GM13976 (cell line): ENCODE measurements at regions not wholly inside any gene's neighbourhood (a gene's known extent, or its start where the extent isn't known, plus 50 kb on each side); places are given as distances from the start of the nearest gene placed in this dataset.

Experiments used
- DNase-seq: peaks from one replicate; pipeline ENCODE4 v3.0.0; 2012; ENCODE audit warnings: low spot score
- in situ Hi-C: fragments of 300-500 bp; cut with MboI; formaldehyde crosslinking; loops from one replicate; pipeline ENCODE4 v1.12.0; 2022; ENCODE audit warnings: low sequenced_read_pairs, mixed read lengths, inconsistent platforms; ENCODE audit not compliant: unreplicated experiment
- TF ChIP-seq, protein P1 (sequence below): IDR thresholded peaks from 2 replicates; pipeline ENCODE4 v1.5.1; 2012; ENCODE audit warnings: borderline replicate concordance, mild to moderate bottlenecking; ENCODE audit not compliant: insufficient read depth; ENCODE audit errors: extremely low read depth, missing control alignments, control extremely low read depth

DNA sequence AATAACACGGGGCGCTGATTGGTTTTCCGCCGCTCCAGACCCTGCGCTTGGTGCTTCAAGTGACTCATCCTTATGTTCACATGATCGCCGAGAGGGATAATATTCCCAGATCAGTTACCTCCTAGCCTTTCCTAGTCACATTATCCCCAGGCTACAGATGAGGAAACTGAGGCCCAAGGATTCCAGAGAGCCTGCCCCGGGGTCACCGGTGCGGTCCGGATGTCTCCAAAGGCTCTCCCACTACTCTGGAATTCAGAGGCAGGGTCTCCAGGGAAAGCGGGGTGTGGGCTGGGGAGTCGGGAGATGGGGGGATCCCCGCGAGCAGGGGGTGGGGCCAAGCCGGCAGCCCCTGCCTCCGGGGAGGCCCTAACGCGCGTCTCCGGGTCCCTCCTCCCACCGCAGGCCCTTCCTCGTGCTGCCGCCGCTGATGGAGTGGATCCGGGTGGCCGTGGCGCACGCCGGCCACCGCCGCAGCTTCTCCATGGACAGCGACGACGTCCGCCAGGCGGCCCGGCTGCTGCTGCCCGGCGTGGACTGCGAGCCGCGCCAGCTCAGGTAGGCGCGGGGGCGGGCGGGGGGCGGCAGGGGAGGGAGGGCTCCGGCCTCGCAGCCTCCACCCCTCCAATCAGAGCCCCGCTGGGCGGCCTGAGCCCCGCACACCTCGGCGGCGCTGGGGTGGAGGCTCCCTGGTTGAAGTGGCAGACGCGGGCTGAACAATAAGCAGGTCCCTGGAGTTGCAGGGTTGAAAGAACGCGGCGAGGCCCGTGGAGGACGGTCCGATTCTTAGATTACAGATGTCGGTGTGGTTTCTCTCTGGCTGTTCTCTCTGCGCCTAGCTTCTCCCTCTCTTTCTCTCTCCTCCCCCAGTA, 104.6 kb upstream of the PWP1 start:
- DNase-seq = no peak
- TF ChIP-seq, protein P1, sequence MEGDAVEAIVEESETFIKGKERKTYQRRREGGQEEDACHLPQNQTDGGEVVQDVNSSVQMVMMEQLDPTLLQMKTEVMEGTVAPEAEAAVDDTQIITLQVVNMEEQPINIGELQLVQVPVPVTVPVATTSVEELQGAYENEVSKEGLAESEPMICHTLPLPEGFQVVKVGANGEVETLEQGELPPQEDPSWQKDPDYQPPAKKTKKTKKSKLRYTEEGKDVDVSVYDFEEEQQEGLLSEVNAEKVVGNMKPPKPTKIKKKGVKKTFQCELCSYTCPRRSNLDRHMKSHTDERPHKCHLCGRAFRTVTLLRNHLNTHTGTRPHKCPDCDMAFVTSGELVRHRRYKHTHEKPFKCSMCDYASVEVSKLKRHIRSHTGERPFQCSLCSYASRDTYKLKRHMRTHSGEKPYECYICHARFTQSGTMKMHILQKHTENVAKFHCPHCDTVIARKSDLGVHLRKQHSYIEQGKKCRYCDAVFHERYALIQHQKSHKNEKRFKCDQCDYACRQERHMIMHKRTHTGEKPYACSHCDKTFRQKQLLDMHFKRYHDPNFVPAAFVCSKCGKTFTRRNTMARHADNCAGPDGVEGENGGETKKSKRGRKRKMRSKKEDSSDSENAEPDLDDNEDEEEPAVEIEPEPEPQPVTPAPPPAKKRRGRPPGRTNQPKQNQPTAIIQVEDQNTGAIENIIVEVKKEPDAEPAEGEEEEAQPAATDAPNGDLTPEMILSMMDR = no peak
- in situ Hi-C loops = no loop called here

DNA sequence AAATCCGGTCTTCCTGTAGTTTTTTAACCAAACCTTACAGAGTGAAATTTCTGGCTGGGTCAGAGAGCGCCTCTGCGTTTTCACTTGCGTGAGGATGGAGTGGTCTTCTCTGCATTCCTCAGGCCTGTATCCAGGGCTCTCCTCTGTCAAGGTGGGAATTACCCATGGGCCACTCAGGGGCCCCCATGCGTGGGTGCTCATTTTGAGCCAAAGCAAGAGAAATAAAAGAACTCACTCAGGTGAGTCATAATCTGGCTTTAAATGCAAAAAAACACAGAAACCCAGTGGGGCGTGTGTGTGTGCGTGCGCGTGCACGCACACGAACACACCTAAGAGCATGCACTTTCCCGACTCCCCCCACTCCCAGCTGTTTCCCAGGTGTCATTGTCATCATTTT, 104.0 kb upstream of the PWP1 start:
- DNase-seq = no peak
- in situ Hi-C loops = no loop called here
- TF ChIP-seq, protein P1 = no peak

DNA sequence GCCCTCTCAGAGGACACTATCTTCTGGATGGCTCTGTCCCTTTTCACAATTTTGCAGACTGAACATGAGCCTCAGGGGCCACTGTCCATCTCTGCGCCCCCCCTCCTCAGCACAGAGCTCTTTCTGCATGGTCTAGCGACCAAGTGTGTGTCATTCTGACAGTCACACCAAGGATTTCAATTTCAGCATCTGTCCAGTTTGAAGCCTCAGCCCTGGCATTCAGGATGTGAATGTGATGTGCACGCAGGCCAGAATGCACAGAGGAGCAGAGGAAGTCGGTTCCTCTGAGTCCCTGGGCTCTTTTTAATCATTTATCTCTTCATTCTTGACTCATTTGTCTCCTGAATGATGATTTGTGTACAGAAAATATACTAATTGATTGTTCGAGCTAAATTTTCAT, 102.0 kb upstream of the PWP1 start:
- TF ChIP-seq, protein P1 = no peak
- in situ Hi-C loops = no loop called here
- DNase-seq = no peak

DNA sequence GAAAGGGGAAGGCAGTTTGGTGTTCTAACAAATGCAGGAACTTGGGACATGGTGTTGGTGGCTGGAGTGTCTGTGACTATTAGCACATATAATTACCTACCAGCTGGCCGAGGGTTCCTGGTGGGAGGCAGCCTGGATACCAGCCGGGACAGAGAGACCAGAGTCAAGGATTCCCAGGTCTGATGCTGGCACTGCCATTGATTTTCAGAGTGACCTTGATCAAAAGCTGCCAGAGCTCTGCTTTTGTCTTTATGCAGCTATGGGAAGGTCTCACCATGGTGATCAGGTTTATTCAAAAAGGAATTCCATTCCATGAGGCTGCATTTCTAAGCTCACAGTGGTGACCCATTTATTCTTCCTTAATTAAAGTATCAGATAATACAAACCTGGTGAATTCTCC, 101.0 kb upstream of the PWP1 start:
- TF ChIP-seq, protein P1 = no peak
- in situ Hi-C loops = no loop called here
- DNase-seq = no peak

DNA sequence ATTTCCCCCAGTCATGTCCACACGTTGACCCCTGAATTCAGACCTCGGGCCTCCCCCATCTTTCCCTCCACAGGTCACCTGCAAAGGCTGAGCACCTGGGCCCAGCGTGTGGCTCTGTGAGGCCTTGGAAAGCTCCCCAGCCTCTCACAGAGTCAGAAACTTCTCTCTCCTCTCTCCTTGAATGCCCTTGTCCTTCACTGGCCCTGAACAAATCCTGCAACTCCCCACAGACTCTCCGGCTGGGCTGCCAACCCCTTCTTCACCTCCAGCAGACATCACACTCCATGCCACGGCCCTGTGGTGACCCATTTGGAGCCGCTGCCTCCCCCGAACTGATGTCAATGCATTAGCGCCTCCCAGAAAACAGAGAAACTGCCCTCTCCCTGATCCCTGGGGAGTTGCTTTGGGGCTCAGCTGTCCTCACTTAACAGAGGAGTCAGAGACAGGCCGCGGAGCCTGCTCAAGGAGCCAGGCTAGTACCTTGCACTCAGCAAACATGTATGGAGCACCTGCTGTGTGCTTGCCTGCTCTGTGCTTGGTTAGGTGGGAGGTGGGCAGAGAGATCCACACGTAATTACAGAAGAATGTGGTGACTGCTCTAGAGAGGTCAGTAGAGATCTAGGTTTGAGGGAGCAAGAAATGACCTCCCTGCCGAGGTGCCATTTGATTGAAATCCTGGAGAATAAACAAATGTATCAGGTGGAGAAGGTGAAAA, 99.2 kb upstream of the PWP1 start:
- in situ Hi-C loops = no loop called here
- TF ChIP-seq, protein P1 = no peak
- DNase-seq = no peak

DNA sequence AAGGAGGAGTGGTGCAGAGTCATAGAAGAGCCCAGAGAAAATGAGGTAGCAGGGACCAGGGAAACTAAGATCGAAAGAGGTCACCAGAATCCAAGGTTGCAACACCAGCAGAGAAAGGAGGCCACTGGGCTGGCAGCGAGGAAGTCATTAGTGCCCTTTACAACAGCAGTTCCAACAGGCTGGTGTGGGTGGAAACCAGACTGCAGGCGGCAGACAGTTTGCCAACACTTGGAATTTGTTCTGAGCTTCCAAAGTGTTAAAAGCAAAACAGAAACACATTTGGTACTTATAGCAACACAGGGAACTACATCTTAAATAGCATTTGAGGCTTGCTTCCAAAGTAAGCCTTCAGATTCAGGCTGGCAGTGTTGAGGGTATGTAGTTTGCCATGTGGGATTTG, 95.2 kb upstream of the PWP1 start:
- in situ Hi-C loops = no loop called here
- TF ChIP-seq, protein P1 = no peak
- DNase-seq = no peak
